SK-N-MC (cell line): ENCODE measurements at regions not wholly inside any gene's neighbourhood (a gene's known extent, or its start where the extent isn't known, plus 50 kb on each side); places are given as distances from the start of the nearest gene placed in this dataset.

Experiments
- EZH2 ChIP-seq: fragments of 200-600 bp; sonication (generic); IDR thresholded peaks from one replicate; pipeline ENCODE4 v1.6.1; 2017; ENCODE audit warnings: antibody characterized with exemption
- POLR2AphosphoS5 ChIP-seq: IDR thresholded peaks from 2 replicates; pipeline ENCODE4 v1.6.1; 2012; ENCODE audit warnings: mild to moderate bottlenecking, low read depth, low read length, borderline replicate concordance

- no peak for TF ChIP-seq EZH2
- TF ChIP-seq POLR2AphosphoS5 = no peak
These were observed 695.9 kb downstream of the OTOL1 start for GRCh38 chr3:162192340-162193029.
